Upper lobe of right lung (tissue), 1 donor: ENCODE measurements at regions not wholly inside any gene's neighbourhood (a gene's known extent, or its start where the extent isn't known, plus 50 kb on each side); places are given as distances from the start of the nearest gene placed in this dataset.

ENCODE experiments used
- ATAC-seq: fragments of 200-7000 bp; cut with Tn5 transposase; one replicate; pipeline ENCODE4 v1.9.1; 2020; ENCODE audit warnings: mild to moderate bottlenecking, moderate library complexity
- DNase-seq: peaks from one replicate; pipeline ENCODE4 v3.0.0-alpha.2; 2020
- H3K27ac ChIP-seq: fragments of 200-600 bp; one replicate; pipeline ENCODE4 v1.8.0; 2022
- H3K27me3 ChIP-seq: fragments of 200-600 bp; one replicate; pipeline ENCODE4 v1.8.0; 2022; ENCODE audit warnings: mild to moderate bottlenecking
- H3K36me3 ChIP-seq: fragments of 200-600 bp; one replicate; pipeline ENCODE4 v1.8.0; 2022
- H3K4me1 ChIP-seq: fragments of 200-600 bp; one replicate; pipeline ENCODE4 v1.8.0; 2022
- H3K4me3 ChIP-seq: fragments of 200-600 bp; one replicate; pipeline ENCODE4 v1.8.0; 2022; ENCODE audit warnings: mild to moderate bottlenecking
- H3K9me3 ChIP-seq: fragments of 200-600 bp; one replicate; pipeline ENCODE4 v1.8.0; 2022
- intact Hi-C: fragments of 100-400 bp; cut with DNase I; formaldehyde crosslinking; loops from one replicate; pipeline ENCODE4 v1.11.0; 2022
- TF ChIP-seq, protein P1 (sequence below): fragments of 200-600 bp; IDR thresholded peaks from one replicate; pipeline ENCODE4 v1.8.0; 2022; ENCODE audit warnings: antibody characterized with exemption
- donor health status: DM: no; HTN: yes; CAD: no; lungs with severe emphysema.

DNA sequence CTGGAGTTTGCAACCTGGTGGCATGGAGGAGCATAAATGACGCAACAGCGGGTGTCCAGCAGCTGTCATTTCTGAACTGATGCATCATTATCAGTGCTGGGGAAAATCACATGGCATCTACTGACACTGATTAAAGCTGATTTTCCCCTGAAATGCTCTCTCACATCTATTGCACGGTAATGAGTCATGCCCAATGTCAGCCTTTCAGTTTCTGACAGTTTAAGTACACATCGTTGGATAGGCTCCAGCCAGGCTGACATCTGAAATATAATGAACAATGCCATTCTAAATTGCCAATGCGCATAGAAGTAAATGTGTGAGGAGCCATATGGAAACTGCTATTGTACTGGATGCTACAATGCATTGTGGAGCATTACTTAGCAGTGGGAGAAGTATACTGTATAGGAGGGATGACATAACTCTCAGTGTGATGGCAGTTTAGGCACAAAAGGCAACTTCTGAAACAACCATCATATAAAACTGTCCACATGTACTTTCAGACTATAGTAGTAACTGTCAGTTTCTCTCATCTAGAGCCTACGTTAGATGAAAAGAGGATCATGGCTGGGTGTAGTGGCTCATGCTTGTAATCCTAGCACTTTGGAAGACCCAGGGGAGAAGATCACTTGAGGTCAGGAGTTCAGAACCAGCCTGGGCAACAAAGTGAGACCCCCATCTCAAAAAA, 389.3 kb upstream of the DMAC1 start:
- DNase-seq (no peak), ATAC-seq (no peak)
- TF ChIP-seq, protein P1, sequence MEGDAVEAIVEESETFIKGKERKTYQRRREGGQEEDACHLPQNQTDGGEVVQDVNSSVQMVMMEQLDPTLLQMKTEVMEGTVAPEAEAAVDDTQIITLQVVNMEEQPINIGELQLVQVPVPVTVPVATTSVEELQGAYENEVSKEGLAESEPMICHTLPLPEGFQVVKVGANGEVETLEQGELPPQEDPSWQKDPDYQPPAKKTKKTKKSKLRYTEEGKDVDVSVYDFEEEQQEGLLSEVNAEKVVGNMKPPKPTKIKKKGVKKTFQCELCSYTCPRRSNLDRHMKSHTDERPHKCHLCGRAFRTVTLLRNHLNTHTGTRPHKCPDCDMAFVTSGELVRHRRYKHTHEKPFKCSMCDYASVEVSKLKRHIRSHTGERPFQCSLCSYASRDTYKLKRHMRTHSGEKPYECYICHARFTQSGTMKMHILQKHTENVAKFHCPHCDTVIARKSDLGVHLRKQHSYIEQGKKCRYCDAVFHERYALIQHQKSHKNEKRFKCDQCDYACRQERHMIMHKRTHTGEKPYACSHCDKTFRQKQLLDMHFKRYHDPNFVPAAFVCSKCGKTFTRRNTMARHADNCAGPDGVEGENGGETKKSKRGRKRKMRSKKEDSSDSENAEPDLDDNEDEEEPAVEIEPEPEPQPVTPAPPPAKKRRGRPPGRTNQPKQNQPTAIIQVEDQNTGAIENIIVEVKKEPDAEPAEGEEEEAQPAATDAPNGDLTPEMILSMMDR: no peak
- Histone ChIP-seq H3K4me1 (no peaks in the 10 kb centered on the region), H3K9me3 (peaks cover 4% of the 10 kb centered on the region), H3K4me3 (no peak overlapping the region), H3K27ac (no peak overlapping the region), H3K36me3 (no peaks in the 10 kb centered on the region), H3K27me3 (no peaks in the 10 kb centered on the region)
- intact Hi-C loops: no loop called here

DNA sequence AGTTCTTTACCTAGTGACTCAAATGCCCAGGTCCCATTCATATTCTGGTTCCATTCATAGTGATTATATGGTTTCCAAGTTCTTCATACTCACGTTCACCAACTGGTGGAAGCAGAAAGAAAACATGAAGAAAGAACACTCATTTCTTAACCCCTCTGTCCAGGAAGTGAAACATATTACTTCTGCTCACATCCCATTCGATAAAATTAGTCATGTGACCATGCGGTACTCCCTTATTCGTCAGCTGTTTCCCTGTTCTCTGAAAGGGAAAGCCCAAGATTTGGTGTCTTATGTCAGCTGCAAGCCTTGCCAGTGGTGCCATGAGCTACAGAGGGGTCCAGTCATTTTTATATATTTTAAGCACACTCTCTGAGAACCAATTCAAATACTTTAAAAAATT, 387.0 kb upstream of the DMAC1 start:
- TF ChIP-seq, protein P1: no peak
- DNase-seq (no peak), ATAC-seq (no peak)
- H3K27ac ChIP-seq: no peak overlapping the region
- no peaks in the 10 kb centered on the region for H3K36me3 ChIP-seq
- no peaks in the 10 kb centered on the region for H3K9me3 ChIP-seq
- no peak overlapping the region for H3K4me3 ChIP-seq
- no peaks in the 10 kb centered on the region for H3K4me1 ChIP-seq
- no peaks in the 10 kb centered on the region for H3K27me3 ChIP-seq
- intact Hi-C loops: no loop called here

DNA sequence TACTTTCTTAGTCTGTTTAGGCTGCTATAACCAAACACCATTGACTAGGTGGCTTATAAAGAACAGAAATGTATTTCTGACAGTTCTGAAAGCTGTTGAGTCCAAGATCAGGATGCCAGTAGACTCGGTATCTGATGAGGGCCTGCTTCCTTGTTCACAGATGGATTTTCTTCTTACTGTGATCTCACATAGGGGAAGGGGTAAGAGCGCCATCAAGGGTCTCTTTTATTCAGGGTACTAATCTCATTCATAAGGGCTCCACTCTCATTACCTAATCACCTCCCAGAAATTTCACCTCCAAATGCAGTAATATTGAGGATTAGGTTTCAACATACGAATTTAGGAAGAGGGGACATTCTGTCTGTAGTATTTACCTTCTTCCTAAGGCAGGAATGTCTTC, 384.0 kb upstream of the DMAC1 start:
- Histone ChIP-seq H3K9me3 (no peaks in the 10 kb centered on the region), H3K4me3 (no peak overlapping the region), H3K36me3 (no peaks in the 10 kb centered on the region), H3K27me3 (no peaks in the 10 kb centered on the region), H3K27ac (no peak overlapping the region), H3K4me1 (no peaks in the 10 kb centered on the region)
- ATAC-seq (no peak), DNase-seq (no peak)
- TF ChIP-seq, protein P1: no peak
- intact Hi-C loops: no loop called here

DNA sequence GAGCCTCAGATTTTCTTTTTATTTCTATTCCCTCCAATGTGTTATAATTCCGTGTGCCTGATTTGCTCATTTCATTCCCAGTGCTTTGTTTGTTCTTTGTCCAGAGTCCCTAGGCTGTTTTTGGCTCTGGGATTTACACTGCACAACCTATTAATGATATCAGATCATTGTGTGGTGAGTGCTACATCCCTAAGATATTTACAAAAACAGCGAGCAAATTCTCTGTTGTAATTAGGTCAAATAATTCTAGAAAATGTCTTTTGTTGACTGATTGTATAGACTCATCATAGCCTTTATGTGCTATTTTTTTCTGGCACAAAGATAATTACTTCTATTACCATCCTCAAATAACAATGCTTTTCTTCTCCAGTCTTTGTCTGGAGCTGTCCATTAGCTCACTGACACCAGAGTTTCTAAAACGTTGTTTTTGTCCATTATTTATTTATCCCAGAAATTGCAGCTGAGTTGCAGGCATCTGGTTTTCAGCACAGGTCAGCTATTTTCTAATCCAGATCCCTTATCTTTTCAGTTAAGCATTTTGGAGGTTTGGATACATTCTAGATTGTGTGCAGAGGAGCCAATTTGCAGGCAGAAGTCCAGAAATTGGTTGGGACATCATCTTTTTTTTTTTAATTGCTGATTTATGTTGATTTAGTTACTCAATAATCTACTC, 379.9 kb upstream of the DMAC1 start:
- TF ChIP-seq, protein P1: no peak
- no peaks in the 10 kb centered on the region for H3K4me1 ChIP-seq
- H3K4me3 ChIP-seq: no peak overlapping the region
- H3K27me3 ChIP-seq: no peaks in the 10 kb centered on the region
- H3K9me3 ChIP-seq: no peaks in the 10 kb centered on the region
- no peaks in the 10 kb centered on the region for H3K36me3 ChIP-seq
- intact Hi-C loops: no loop called here
- DNase-seq (no peak), ATAC-seq (no peak)
- H3K27ac ChIP-seq: no peak overlapping the region

DNA sequence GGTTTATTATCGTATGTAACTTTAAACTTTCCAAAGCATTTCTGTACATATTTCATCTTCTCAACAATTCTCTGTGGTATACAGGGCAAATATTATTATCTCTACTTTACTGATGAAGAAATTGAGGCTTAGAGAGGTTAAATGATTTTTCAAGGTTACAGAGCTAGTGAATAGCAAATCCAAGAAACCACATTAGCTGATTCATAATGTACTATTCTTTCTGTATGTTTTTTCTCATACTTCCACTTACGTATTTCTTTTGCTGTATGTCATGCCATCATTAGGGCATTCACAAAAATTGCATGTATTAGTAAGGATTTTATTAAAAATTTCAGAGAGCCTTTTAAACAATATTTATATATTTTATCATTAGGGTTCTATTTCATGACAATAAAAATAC, 372.4 kb upstream of the DMAC1 start:
- TF ChIP-seq, protein P1: no peak
- ATAC-seq: no peak
- no peak for DNase-seq
- H3K9me3 ChIP-seq: no peaks in the 10 kb centered on the region
- intact Hi-C loops: no loop called here
- no peak overlapping the region for H3K4me3 ChIP-seq
- H3K27ac ChIP-seq: no peak overlapping the region
- no peaks in the 10 kb centered on the region for H3K4me1 ChIP-seq
- H3K27me3 ChIP-seq: no peaks in the 10 kb centered on the region
- no peaks in the 10 kb centered on the region for H3K36me3 ChIP-seq
